H9 (cell line): ENCODE measurements at regions not wholly inside any gene's neighbourhood (a gene's known extent, or its start where the extent isn't known, plus 50 kb on each side); places are given as distances from the start of the nearest gene placed in this dataset.

ENCODE experiments used
- DNase-seq: peaks from one replicate; pipeline ENCODE4 v3.0.0-alpha.2; 2017
- H2AFZ ChIP-seq: one replicate; pipeline ENCODE4 v1.6.1; 2013; ENCODE audit warnings: mild to moderate bottlenecking, low read length, control low read depth, moderate library complexity
- H2AK5ac ChIP-seq: 2 replicates; pipeline ENCODE4 v1.6.1; 2013; ENCODE audit warnings: low read length, control low read depth, mixed read lengths; ENCODE audit not compliant: insufficient read length
- H2BK120ac ChIP-seq: one replicate; pipeline ENCODE4 v1.6.1; 2013; ENCODE audit warnings: low read depth, mild to moderate bottlenecking, low read length, control low read depth, inconsistent platforms; ENCODE audit not compliant: poor library complexity, severe bottlenecking
- H2BK12ac ChIP-seq: 2 replicates; pipeline ENCODE4 v1.6.1; 2013; ENCODE audit warnings: low read length, control low read depth, mixed read lengths, low read depth; ENCODE audit not compliant: insufficient read length
- H2BK15ac ChIP-seq: 2 replicates; pipeline ENCODE4 v1.6.1; 2013; ENCODE audit warnings: low read depth, low read length, control low read depth
- H2BK20ac ChIP-seq: one replicate; pipeline ENCODE4 v1.6.1; 2013; ENCODE audit warnings: low read depth, mild to moderate bottlenecking, low read length, control low read depth, inconsistent platforms; ENCODE audit not compliant: poor library complexity, severe bottlenecking
- H2BK5ac ChIP-seq: 2 replicates; pipeline ENCODE4 v1.6.1; 2013; ENCODE audit warnings: low read length, control low read depth, mixed read lengths; ENCODE audit not compliant: insufficient read length
- H3K14ac ChIP-seq: 2 replicates; pipeline ENCODE4 v1.6.1; 2013; ENCODE audit warnings: low read length, control low read depth; ENCODE audit not compliant: insufficient read depth
- H3K18ac ChIP-seq: 2 replicates; pipeline ENCODE4 v1.6.1; 2013; ENCODE audit warnings: low read depth, mild to moderate bottlenecking, mixed read lengths, low read length, control low read depth; ENCODE audit not compliant: insufficient read length
- H3K23ac ChIP-seq: 2 replicates; pipeline ENCODE4 v1.6.1; 2013; ENCODE audit warnings: low read length, control low read depth, mixed read lengths, low read depth; ENCODE audit not compliant: insufficient read length
- H3K23me2 ChIP-seq: 2 replicates; pipeline ENCODE4 v1.6.1; 2013; ENCODE audit warnings: low read depth, mild to moderate bottlenecking, mixed read lengths, low read length, control low read depth; ENCODE audit not compliant: insufficient read length, poor library complexity, severe bottlenecking
- H3K27ac ChIP-seq: 2 replicates; pipeline ENCODE4 v1.5.1; 2013; ENCODE audit warnings: low read length, control low read depth, mixed read lengths, low read depth; ENCODE audit not compliant: insufficient read length
- H3K27me3 ChIP-seq: 2 replicates; pipeline ENCODE4 v1.6.1; 2013; ENCODE audit warnings: low read length, control low read depth, inconsistent platforms; ENCODE audit not compliant: insufficient read depth
- H3K4ac ChIP-seq: 2 replicates; pipeline ENCODE4 v1.6.1; 2013; ENCODE audit warnings: low read depth, mild to moderate bottlenecking, control low read depth, inconsistent platforms, low read length, moderate library complexity
- H3K4me1 ChIP-seq: 2 replicates; pipeline ENCODE4 v1.6.1; 2013; ENCODE audit warnings: low read length, control low read depth, inconsistent platforms; ENCODE audit not compliant: insufficient read depth
- H3K4me2 ChIP-seq: 2 replicates; pipeline ENCODE4 v1.6.1; 2013; ENCODE audit warnings: low read length, control low read depth, mixed read lengths; ENCODE audit not compliant: insufficient read length, insufficient read depth
- H3K56ac ChIP-seq: 2 replicates; pipeline ENCODE4 v1.6.1; 2013; ENCODE audit warnings: low read depth, mild to moderate bottlenecking, mixed read lengths, low read length, control low read depth; ENCODE audit not compliant: insufficient read length
- H3K79me1 ChIP-seq: 2 replicates; pipeline ENCODE4 v1.6.1; 2013; ENCODE audit warnings: low read depth, mild to moderate bottlenecking, moderate library complexity, low read length, control low read depth, inconsistent platforms; ENCODE audit not compliant: insufficient read depth, poor library complexity, severe bottlenecking
- H3K79me2 ChIP-seq: 2 replicates; pipeline ENCODE4 v1.6.1; 2013; ENCODE audit warnings: low read length, control low read depth, inconsistent platforms; ENCODE audit not compliant: insufficient read depth
- H3K9ac ChIP-seq: 2 replicates; pipeline ENCODE4 v1.6.1; 2013; ENCODE audit warnings: low read length, control low read depth, mixed read lengths; ENCODE audit not compliant: insufficient read length; ENCODE audit errors: extremely low read depth
- H3K9me3 ChIP-seq: one replicate; pipeline ENCODE4 v1.6.1; 2013; ENCODE audit warnings: low read depth, low read length, inconsistent platforms; ENCODE audit not compliant: control insufficient read depth
- H3T11ph ChIP-seq: one replicate; pipeline ENCODE4 v1.6.1; 2013; ENCODE audit warnings: mild to moderate bottlenecking, low read length, control low read depth, inconsistent platforms
- H4K20me1 ChIP-seq: one replicate; pipeline ENCODE4 v1.6.1; 2013; ENCODE audit not compliant: control insufficient read depth, insufficient read length, insufficient read depth
- H4K5ac ChIP-seq: 2 replicates; pipeline ENCODE4 v1.6.1; 2013; ENCODE audit warnings: low read depth, mild to moderate bottlenecking, mixed read lengths, low read length, control low read depth; ENCODE audit not compliant: insufficient read length
- H4K8ac ChIP-seq: replicated peaks from 2 replicates; pipeline ENCODE4 v1.6.1; 2013; ENCODE audit warnings: low read length, control low read depth, mixed read lengths, low read depth; ENCODE audit not compliant: insufficient read length
- H4K91ac ChIP-seq: 2 replicates; pipeline ENCODE4 v1.6.1; 2013; ENCODE audit warnings: low read depth, mild to moderate bottlenecking, moderate library complexity, mixed read lengths, low read length, control low read depth; ENCODE audit not compliant: insufficient read length
- H3K27ac Mint-ChIP-seq, 3 experiments: 2 replicates in 2 of 3; 3 replicates in 1 of 3; pipeline ENCODE4 v1.8.0; 2020 to 2021; ENCODE audit warnings: mixed read lengths in 3 of 3, mild to moderate bottlenecking in 1 of 3, moderate library complexity in 1 of 3
- H3K27me3 Mint-ChIP-seq: 2 replicates; pipeline ENCODE4 v1.8.0; 2021; ENCODE audit warnings: low read depth, mild to moderate bottlenecking, moderate library complexity, mixed read lengths
- H3K36me3 Mint-ChIP-seq, 3 experiments: 2 replicates in 2 of 3; 3 replicates in 1 of 3; pipeline ENCODE4 v1.8.0; 2020 to 2021; ENCODE audit warnings: low read depth in 3 of 3, mixed read lengths in 3 of 3; ENCODE audit not compliant: insufficient read depth in 1 of 3
- H3K4me1 Mint-ChIP-seq, 2 experiments: 2 replicates each; pipeline ENCODE4 v1.8.0; 2020; ENCODE audit warnings: mixed read lengths in 2 of 2
- H3K4me3 Mint-ChIP-seq, 2 experiments: 2 replicates in 1 of 2; 3 replicates in 1 of 2; pipeline ENCODE4 v1.8.0; 2020 to 2021; ENCODE audit warnings: mild to moderate bottlenecking in 2 of 2, mixed read lengths in 2 of 2, moderate library complexity in 1 of 2
- H3K9me3 Mint-ChIP-seq, 2 experiments: 2 replicates in 1 of 2; 3 replicates in 1 of 2; pipeline ENCODE4 v1.8.0; 2020; ENCODE audit warnings: mild to moderate bottlenecking in 2 of 2, mixed read lengths in 2 of 2, moderate library complexity in 1 of 2
- CTCF ChIP-seq: fragments of 200-600 bp; sonication (generic); conservative IDR thresholded peaks from 3 replicates; pipeline ENCODE4 v1.8.0; 2021; ENCODE audit warnings: antibody characterized with exemption, mild to moderate bottlenecking
- WGBS: extraction: QIAGEN DNeasy Blood & Tissue Kit; methylation state at CpG from one replicate; pipeline ENCODE4 v1.1.7; 2013; ENCODE audit warnings: missing lambda C conversion rate, low lambda C conversion rate, mixed read lengths; ENCODE audit not compliant: insufficient read length; ENCODE audit errors: extremely low coverage; 5-methylcytosine and 5-hydroxymethylcytosine counted together

GRCh38 chr16:5580296-5580695, 482.7 kb upstream of the EEF2KMT start:
- no CpG with 5 or more reads among the region's 8 CpGs for WGBS
- H2AK5ac ChIP-seq = no peak overlapping the region
- Mint-ChIP-seq H3K27me3 (no peaks in the 10 kb centered on the region; the same call in 1 of the 2 replicates), H3K9me3 (no peaks in the 10 kb centered on the region), H3K4me3 (no peak overlapping the region), H3K27ac (no peak overlapping the region; a peak in 1 of 7 replicates), H3K4me1 (peaks cover 15% of the 10 kb centered on the region in 2 experiments), H3K36me3 (no peaks in the 10 kb centered on the region)
- H2BK15ac ChIP-seq = no peak overlapping the region
- no peaks in the 10 kb centered on the region for H3K79me1 ChIP-seq
- H3K56ac ChIP-seq = no peak overlapping the region
- no peak overlapping the region for H2BK20ac ChIP-seq
- H3K27me3 ChIP-seq = no peaks in the 10 kb centered on the region
- H2BK5ac ChIP-seq = no peak overlapping the region
- H3K9ac ChIP-seq = no peak overlapping the region
- no peaks in the 10 kb centered on the region for H4K20me1 ChIP-seq
- H4K8ac ChIP-seq = no peak overlapping the region
- no peaks in the 10 kb centered on the region for H3K4me1 ChIP-seq
- no peaks in the 10 kb centered on the region for H3K9me3 ChIP-seq
- H3K4ac ChIP-seq = no peak overlapping the region
- H2BK120ac ChIP-seq = no peak overlapping the region
- H2BK12ac ChIP-seq = no peak overlapping the region
- no peaks in the 10 kb centered on the region for H3K79me2 ChIP-seq
- H3K14ac ChIP-seq = no peak overlapping the region
- no peak overlapping the region for H3K27ac ChIP-seq
- no peak overlapping the region for H3K23ac ChIP-seq
- H4K5ac ChIP-seq = no peak overlapping the region
- no peak for TF ChIP-seq CTCF
- no peak overlapping the region for H2AFZ ChIP-seq
- H3K4me2 ChIP-seq = no peak overlapping the region
- H3K18ac ChIP-seq = no peak overlapping the region
- no peak for DNase-seq
- no peak overlapping the region for H3T11ph ChIP-seq
- no peak overlapping the region for H4K91ac ChIP-seq
- H3K23me2 ChIP-seq = no peaks in the 10 kb centered on the region
